NCI-H526 treated with DMSO at 0.1 percent for 48 hours (cell line): ENCODE measurements at regions not wholly inside any gene's neighbourhood (a gene's known extent, or its start where the extent isn't known, plus 50 kb on each side); places are given as distances from the start of the nearest gene placed in this dataset.

ENCODE experiments used
- DNase-seq: peaks from one replicate; lab custom pipeline; 2025; lab: John Stamatoyannopoulos, UW

- no peak for DNase-seq
These were observed 93.4 kb downstream of the GLI2 start for GRCh38 chr2:120828829-120829632.

GRCh38 chr2:120829633-120830025, 94.0 kb downstream of the GLI2 start:
- no peak for DNase-seq

- no peak for DNase-seq
These were observed 94.6 kb downstream of the GLI2 start for GRCh38 chr2:120830096-120830830.

GRCh38 chr2:120831086-120831485, 95.4 kb downstream of the GLI2 start:
- no peak for DNase-seq

- no peak for DNase-seq
These were observed 96.2 kb downstream of the GLI2 start for GRCh38 chr2:120831891-120832290.

- no peak for DNase-seq
These were observed 96.8 kb downstream of the GLI2 start for GRCh38 chr2:120832296-120833070.

- DNase-seq: no peak
These were observed 97.5 kb downstream of the GLI2 start for GRCh38 chr2:120833127-120833675.

- no peak for DNase-seq
These were observed 98.5 kb downstream of the GLI2 start for GRCh38 chr2:120834206-120834605.

- peak; percentile 64 for DNase-seq
These were observed 100.6 kb downstream of the GLI2 start for GRCh38 chr2:120836281-120836680.

- DNase-seq: no peak
These were observed 105.3 kb downstream of the GLI2 start for GRCh38 chr2:120840795-120841487.

- no peak for DNase-seq
These were observed 107.1 kb downstream of the GLI2 start for GRCh38 chr2:120842456-120843439.

GRCh38 chr2:120844070-120844738, 108.5 kb downstream of the GLI2 start:
- DNase-seq: no peak

GRCh38 chr2:120845277-120845676, 109.6 kb downstream of the GLI2 start:
- DNase-seq: no peak

- DNase-seq: no peak
These were observed 110.9 kb downstream of the GLI2 start for GRCh38 chr2:120846406-120847095.

- no peak for DNase-seq
These were observed 112.1 kb downstream of the GLI2 start for GRCh38 chr2:120847700-120848321.

GRCh38 chr2:120849278-120849677, 113.6 kb downstream of the GLI2 start:
- no peak for DNase-seq

- no peak for DNase-seq
These were observed 114.9 kb downstream of the GLI2 start for GRCh38 chr2:120850551-120850950.

GRCh38 chr2:120851116-120851773, 115.6 kb downstream of the GLI2 start:
- DNase-seq: no peak
